BJ (cell line): ENCODE measurements at regions not wholly inside any gene's neighbourhood (a gene's known extent, or its start where the extent isn't known, plus 50 kb on each side); places are given as distances from the start of the nearest gene placed in this dataset.

ENCODE experiments used
- CTCF ChIA-PET: fragments of 350-600 bp; formaldehyde crosslinking; extraction: SDS; loops from one replicate; lab custom pipeline; 2021; ENCODE audit warnings: antibody characterized with exemption, inconsistent platforms; lab: Yijun Ruan, JAX
- POLR2A ChIA-PET: fragments of 300-600 bp; sonication (Branson Sonifier 250); formaldehyde crosslinking; extraction: SDS; loops from one replicate; lab custom pipeline; 2021; ENCODE audit warnings: antibody characterized with exemption; lab: Charles Lee
- DNase-seq: peaks from one replicate; pipeline ENCODE4 v3.0.0-alpha.2; 2011; ENCODE audit warnings: low read depth
- H3K27me3 ChIP-seq: 2 replicates; pipeline ENCODE4 v1.6.0; 2011; ENCODE audit warnings: low read length; ENCODE audit not compliant: control insufficient read depth, insufficient read depth
- H3K36me3 ChIP-seq: 2 replicates; pipeline ENCODE4 v1.5.1; 2011; ENCODE audit warnings: low read length; ENCODE audit not compliant: control insufficient read depth, insufficient read depth
- H3K4me3 ChIP-seq: 2 replicates; pipeline ENCODE4 v1.5.1; 2011; ENCODE audit warnings: low read depth, mild to moderate bottlenecking, control low read depth, low read length
- CTCF ChIP-seq: IDR thresholded peaks from 2 replicates; pipeline ENCODE4 v1.5.1; 2011; ENCODE audit warnings: low read depth, mild to moderate bottlenecking, control low read depth, inconsistent platforms, low read length, moderate library complexity; ENCODE audit not compliant: insufficient read depth

- no peak for TF ChIP-seq CTCF
- ChIA-PET CTCF (no interaction called here), POLR2A (no interaction called here)
- no peak overlapping the region for H3K4me3 ChIP-seq
- peaks cover 1% of the 10 kb centered on the region; the same call in 1 of the 2 replicates for H3K27me3 ChIP-seq
- no peak for DNase-seq
- H3K36me3 ChIP-seq, result no peaks in the 10 kb centered on the region
Observed at GRCh38 chr7:375901-376305, 85.9 kb downstream of the FOXL3 start.

GRCh38 chr7:376306-377079 is 86.5 kb downstream of the FOXL3 start:
- H3K27me3 ChIP-seq, result peaks cover 1% of the 10 kb centered on the region; the same call in 1 of the 2 replicates
- TF ChIP-seq CTCF, result no peak
- CTCF ChIA-PET, result no interaction called here
- H3K4me3 ChIP-seq, result no peak overlapping the region
- H3K36me3 ChIP-seq, result no peaks in the 10 kb centered on the region
- DNase-seq, result no peak
- POLR2A ChIA-PET, result no interaction called here

GRCh38 chr7:377080-378040 is 87.4 kb downstream of the FOXL3 start:
- no peaks in the 10 kb centered on the region for H3K36me3 ChIP-seq
- peaks cover 4% of the 10 kb centered on the region for H3K27me3 ChIP-seq
- DNase-seq, result no peak
- CTCF ChIA-PET, result no interaction called here
- POLR2A ChIA-PET, result no interaction called here
- no peak for TF ChIP-seq CTCF
- H3K4me3 ChIP-seq, result no peak overlapping the region

- no peak for DNase-seq
- TF ChIP-seq CTCF, result no peak
- ChIA-PET CTCF (no interaction called here), POLR2A (no interaction called here)
- no peak overlapping the region for H3K4me3 ChIP-seq
- H3K27me3 ChIP-seq, result peaks cover 4% of the 10 kb centered on the region
- H3K36me3 ChIP-seq, result no peaks in the 10 kb centered on the region
Observed at GRCh38 chr7:378041-378420, 88.1 kb downstream of the FOXL3 start.
